CD4-positive, alpha-beta T cell treated with Interleukin-6 at 100 ng/mL for 8 hours (primary cell): ENCODE measurements at regions not wholly inside any gene's neighbourhood (a gene's known extent, or its start where the extent isn't known, plus 50 kb on each side); places are given as distances from the start of the nearest gene placed in this dataset.

Experiments
- DNase-seq: peaks from one replicate; pipeline ENCODE4 v3.0.0-alpha.2; 2020; ENCODE audit warnings: mixed read lengths, low spot score

DNA sequence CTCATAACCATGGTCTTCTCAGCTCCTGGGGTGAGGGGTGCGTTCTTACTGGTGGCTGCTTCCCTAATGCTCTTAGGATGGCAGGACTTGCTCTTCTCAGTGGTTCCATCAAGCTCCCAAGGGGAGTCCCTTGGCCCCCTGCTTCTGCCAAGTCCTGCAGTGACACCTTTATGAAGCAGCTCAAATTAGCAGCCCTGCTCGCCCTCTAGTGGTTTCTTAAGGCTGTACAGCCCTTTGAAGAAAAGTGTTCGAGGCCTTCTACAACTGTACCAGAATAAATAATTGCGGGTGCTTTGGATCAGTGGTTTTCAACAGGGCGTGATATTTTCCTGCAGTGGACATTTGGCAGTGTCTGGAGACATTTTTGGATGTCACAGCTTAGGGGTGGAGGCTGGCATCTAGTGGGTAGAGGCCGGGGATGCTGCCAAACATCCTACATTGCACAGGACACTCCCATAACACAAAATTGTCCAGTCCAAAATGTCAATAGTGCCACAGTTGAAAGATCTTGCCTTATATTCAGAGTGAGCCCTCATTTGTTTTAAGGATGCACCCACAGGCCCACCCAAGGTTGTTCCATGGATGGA, 204.7 kb upstream of the S100G start:
- DNase-seq = peak; percentile 41

DNA sequence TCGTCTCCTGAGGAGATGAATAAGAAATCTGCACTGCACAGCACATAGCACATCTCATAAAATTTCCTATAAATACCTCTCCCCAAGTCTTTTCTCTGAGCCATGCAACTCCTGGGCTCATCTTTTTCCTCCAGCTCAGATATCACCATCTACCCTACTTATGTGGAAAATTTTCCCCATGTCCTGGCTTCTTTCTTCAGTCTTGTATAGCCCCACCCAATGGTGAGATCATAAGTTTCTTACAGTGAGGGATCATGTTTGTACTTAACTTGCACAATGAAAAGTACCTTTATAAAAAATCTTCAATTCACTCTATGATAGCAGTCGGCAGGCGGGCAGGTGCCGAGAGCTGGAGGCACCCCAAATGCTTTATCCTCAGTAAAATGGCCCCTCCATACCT, 198.6 kb upstream of the S100G start:
- DNase-seq = no peak

DNA sequence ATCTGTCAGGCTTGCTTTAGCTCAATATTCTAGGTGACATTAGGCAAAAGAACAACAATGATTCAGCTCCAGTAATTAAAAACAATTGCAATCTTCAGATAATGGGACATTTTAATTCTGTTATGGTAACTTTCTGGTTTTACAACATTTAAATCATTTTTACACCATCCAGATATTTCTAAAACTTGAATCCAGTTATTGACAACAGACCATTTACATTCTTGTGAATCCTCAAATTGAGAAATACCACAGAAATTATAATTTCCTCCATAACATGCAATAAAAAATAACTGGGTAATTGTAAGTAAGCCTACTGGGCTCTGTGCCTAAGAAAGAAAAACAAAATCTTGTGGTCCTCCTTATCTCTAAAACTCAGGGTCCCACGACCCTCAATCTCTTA, 195.0 kb upstream of the S100G start:
- DNase-seq = no peak

DNA sequence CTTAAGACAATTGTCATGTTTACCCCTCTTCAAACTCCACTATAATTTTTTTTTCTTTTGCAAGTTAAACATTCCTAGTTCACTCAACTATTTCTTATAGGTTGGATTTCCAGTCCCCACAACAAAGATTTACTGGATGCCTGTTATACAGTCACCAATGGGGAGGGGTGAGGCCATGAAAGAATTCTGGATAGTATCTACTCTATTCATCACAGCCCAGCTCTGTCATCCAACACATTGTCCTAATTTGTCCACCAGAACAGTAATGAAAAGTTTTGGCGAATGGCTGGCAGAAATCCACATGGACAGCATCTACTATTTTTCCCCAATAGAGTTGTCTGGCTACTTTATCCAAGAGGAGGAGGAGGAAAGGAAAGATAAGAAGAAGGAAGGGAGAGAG, 192.7 kb upstream of the S100G start:
- DNase-seq = no peak

DNA sequence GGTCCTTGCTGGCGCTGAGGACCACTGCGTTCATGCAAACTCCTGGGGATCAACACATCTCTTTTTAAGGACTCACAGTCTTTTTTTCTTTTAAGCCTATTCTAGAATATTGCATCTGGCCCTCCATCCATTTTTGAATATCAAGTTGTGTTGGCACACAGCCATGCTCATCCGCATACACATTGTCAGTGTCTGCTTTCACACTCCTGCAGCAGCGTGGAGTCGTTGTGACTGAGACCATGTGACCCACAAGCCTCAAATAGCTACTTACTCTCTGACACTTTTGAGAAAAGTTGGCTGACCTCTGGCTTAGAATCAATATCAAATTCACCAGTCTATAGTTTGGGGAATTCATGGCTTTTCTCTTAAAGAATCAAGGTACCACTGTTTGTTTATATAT, 191.8 kb upstream of the S100G start:
- DNase-seq = no peak

DNA sequence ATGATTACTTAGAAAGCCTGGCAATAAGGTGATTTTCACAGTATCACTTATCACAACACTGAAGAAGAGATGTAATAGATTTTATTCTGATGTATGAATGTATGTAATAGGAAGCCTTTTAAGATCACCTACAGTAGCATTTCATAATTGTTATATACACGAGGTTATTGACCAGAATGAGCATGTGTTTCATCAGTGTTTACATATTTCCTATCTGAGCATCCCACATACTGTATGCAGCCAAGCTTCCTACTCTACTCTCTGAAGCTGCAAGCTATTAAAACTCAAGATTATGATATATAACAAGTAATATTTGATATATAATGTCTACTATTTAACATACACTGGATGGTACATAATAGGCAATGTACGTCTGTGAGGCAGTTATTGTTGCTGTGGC, 190.9 kb upstream of the S100G start:
- no peak for DNase-seq

DNA sequence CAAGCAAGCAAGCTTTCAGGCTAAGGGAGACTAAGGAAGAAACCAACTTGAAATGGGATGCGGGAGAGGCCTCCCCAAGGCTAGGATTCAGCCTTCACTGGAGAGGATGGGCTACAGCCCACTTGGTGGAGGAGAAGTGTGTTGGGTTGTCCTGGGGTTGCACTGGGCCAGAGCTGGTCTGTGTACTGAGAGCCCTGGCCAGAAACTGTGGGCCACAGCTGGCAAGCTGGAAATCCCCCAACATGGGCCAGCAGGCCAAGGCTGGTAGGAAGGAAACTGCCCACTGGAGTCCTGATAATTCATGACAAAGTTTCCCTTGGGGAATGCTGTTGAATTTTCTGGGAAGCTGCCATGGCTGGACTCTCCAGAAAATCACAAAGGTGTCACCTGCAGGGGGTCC, 188.0 kb upstream of the S100G start:
- no peak for DNase-seq

DNA sequence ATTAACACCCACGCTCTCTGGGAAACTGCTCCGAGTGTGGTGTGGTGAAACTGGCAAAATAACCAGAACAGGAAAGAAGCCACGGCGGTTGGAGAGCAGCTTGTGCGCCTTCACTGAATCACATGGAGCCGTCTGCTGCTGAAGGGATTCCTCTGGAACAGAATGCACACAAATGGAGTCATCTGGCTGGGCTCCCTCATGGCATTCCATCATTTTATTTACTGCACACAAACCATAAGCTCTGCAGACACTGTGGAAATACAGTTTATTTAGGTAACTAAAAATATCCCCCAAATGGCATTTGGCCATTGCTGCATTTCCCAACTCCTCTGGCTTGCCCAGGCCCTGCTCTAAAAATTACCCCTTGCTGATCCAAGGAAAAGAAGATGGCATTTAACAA, 187.0 kb upstream of the S100G start:
- DNase-seq = no peak

DNA sequence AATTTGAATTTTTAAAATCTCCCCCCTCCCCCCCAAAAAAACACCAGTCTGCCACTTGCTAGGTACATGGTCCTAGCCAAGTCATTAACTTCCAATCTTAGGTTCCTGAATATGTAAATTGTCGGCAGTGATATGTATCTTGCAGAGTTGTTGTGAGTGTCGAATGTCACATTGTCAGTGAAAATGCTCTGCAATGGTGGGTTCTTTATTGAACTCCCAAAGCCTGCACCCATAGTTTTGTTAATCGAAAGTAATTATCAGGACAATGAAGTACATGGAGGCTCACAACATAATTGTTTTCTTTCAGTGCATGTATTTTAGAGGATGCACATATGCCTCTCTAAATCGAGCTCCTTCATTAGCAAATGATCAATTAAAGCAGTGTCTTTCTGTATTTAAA, 185.6 kb upstream of the S100G start:
- no peak for DNase-seq

DNA sequence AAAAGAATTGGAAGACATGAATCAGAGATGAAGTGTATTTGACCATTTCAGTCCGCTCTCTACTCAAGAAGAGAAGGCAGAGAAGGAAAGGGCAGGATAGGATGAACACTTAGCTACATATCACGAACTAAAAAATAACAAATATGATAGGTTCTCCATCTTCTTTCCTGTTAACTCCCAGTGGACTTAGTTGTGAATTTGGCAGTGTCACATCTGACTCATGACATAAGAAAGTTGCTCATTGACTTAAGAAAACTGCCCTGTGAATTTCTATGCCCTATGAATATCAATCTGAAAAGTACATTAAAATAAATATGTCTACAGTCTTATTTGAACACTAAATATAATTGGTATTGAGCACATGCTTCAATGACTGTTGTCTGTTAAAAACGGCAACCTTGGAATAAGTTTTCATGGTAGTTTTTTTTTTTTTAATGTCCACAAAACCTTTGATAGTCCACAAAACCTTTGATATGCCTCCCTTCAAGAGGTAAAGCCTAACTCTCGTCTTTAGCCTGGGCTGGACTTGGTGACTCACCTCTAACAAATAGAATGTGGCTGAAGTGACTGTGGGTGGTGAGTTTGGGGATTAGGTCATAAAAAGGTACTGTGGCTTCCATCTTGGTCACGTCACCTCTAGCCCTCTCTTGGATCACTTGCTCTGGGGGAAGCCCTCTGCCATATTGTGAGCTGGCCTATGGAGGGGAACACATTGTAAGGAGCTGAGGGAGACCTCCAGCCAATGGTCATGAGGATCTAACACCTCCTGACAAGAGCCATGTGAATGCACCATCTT, 184.7 kb upstream of the S100G start:
- no peak for DNase-seq

DNA sequence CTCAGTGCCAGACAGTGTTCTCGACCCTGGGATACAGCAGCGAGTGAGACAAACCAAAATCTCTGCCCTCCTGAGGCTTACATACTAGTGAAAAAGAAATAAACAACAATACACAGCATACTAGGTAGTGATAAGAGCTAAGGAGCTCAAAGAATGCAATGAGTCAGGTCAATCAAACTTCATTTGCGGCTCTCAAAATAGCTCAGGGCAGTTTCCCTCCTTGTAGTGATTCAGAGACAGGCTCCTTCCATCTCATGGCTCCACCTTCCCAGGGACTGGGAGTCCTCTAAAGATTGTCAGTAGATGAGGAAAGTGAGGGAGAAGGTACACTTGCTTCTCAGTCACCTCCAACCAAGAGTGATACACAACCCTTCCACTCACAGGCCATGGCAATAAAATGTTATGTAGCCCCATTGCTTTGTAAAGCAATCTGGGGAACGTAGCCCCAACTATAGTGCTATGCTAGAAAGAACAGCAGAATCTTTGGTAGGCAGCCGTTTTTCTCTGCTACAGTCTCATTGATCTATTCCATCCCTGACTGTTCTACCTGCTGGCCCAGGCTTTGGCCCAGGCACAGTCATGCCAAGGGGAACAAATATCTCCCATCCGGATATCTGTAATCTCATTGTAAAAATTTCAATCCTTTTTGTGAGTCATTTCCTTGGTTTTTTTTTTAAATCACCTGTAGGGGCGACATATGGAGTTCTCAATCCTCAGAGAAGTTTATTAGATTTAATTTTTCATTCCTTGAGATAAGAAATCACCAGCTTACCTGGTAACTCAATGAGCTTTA, 183.1 kb upstream of the S100G start:
- no peak for DNase-seq

DNA sequence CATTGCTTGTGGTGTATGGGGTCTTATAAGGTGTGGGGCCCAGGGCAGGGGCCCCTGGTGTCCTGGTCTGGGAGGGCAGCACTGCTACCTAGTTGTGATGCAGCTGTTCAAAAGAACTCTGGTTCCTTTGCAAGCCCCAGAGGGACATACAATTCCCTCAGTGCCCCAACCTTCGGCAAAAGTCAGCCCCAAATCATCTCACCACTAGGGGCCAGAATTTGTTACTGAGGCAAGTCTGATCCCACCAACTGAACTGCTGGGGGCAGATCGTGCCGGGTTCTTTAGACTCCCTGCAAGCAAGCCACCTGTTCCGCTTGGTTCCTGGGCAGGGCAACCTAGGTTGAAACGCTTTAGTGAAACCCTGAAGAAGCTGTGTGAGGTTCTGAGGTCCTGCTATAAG, 180.1 kb upstream of the S100G start:
- DNase-seq = no peak

DNA sequence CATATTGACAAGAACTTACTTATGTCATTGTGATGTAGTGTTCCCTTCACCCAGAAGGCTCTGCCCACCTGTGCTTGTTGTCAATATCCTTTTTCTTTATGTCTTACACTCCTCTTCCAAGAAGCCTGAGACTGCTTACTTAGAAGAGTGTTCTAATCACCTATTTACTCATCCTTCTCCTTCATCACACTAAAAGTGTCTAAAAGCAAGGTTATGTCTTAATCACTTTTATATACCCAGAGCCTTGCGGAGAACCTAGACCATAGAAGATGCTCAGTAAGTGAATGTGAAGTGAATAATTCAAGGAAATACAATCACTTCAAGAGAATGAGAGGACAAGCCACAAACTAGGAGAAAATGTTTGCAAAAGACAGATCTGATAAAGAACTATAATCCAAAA, 177.6 kb upstream of the S100G start:
- DNase-seq = no peak

DNA sequence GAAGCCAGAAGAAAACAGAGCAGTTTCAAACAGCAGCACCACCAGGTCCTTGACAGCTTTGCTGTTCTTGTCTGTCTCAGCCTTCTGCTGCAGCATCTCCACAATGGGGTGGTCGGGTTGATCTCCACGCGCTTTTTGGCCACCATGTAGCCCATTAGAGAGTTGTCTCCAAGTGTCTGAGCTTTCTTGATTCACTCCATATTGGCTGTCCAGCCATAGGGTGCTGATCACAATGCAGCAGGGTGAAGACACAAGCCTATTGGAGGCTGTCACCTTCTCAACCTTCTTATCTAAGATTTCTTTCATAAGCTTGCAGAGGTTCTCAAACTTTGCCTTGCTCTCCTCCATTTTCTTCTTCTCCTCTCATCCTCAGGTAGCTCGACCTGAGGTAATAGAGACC, 175.4 kb upstream of the S100G start:
- DNase-seq = no peak

DNA sequence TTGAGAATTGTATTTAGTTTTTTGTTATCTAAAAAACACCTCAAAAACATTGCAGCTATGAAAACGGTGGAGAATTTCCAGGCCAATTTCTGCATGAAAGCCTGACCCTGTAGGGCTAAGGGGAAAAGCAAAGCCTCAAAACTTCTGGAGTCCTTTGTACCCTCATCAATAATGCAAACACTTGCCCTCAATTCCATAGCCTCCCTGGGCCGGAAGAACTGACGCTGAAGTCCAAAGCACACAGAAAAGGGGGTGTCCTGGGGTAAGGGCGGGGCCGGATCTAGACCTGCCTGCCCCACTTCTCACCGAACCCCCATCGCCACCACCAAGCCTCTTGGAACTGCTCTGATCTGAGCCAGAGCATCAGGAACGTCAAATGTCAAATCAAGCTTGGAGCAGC, 173.9 kb upstream of the S100G start:
- DNase-seq = no peak

DNA sequence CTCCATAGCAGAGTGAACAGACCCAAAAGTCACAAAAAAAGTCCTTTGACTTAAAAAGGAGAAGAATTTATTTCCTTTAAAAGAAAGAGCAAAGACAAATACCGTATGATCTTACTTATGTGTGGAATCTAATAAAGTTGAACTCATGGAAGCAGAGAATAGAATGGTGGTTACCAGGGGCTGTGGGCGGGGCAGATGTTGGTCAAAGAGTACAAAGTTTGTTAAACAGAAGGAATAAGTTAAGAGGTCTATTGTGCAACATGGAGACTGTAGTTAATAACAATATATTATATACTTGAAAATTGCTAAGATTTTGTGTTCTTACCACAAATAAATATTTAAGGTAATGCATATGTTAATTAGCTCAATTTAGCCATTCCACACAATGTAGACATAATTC, 173.3 kb upstream of the S100G start:
- DNase-seq = no peak

DNA sequence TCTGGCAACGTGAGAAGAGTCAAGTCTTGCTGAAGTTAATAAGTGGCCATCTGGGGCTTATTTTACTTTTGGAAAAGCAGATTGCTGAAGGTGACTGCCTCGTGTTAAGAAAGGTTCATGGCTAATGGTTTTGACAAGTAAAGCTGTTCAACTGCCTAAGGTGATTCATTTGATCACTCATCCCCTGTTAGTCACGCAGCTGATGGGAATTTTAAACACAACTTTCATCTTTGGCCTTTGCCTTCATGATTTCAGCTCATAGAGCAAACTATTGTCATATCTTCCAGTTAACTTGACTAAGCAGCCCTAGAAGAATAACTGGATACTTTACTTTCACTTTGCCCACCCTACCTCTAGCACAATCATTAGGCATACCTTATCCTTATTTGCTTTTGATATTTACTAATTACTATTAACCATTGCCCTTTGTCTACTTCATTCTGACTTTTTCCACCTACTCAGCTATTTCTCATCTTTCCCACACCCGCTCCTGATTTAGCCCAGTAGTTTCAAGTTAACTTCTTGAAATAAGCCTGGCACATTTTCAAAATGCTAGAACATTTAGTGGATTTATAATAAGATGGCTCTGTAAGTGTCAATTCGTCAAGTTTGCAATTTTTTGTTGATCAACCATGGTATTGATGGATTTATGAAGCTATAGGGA, 170.6 kb upstream of the S100G start:
- no peak for DNase-seq

DNA sequence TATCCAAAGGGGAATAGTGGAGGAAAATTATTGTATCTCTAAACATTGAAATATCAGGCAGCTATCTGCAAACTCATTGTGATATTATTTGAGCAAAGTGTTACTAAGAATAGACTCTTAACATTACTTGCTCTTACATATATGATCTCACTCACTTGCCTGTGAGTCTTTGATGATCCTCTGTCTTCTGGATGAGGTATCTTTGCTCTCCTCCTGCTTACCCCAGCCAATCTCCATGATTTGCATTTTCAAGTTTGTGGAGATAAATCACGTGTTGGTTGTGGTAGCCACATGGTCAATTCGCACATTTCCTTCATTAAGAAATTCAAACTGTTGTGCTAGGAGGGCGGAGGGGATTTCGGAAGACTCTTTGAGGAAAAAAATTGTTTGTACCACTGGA, 169.9 kb upstream of the S100G start:
- no peak for DNase-seq

DNA sequence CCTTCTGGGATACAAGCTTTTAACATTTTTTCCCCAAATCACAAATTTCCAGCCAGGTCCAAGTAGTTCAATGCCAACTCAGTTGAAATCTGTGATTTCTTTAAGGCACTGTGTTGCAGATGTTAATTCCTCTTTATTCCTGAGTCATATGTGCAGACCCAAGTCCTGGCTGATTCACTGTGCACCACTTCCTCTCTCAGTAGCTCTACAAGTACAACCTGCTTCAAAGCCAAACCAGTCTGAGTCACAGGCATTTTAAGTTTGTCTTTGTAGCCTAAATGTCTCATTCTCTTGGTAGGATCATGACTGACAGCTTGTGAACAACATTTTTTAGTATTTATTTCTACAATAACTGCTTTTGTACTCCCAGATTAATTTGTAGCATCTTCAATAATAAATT, 165.6 kb upstream of the S100G start:
- DNase-seq = peak; percentile 56

DNA sequence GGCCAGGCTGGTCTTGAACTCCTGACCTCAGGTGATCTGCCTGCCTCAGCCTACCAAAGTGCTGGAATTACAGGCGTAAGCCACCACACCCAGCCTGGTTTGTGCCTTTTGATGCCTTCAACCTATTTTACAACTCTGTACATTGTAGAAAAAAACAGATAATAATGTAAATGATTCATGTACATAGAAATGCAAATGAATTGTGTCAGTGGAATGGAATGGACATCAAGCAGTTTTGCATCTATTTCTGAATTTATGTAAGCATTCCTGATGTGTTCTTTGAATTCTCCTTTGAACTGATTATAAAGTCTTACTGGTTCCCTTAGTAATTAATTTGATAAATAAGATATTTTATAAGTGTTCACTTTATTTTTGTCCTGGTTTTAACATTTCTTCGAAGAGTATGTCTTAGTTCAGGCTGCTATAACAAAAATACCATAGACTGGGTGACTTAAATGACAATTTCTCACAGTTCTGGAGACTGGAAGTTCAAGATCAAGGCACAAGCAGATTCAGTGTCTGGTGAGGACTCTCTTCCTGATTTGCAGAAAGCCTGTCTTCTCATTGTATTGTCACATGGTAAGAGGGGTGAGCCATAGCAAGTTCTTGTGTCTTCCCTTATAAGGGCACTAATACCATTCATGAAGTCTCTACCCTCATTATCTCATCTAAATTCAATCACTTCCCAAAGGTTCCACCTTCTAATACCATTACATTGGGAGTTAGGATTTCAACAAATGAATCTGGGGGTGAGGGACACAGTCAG, 162.2 kb upstream of the S100G start:
- DNase-seq = no peak

DNA sequence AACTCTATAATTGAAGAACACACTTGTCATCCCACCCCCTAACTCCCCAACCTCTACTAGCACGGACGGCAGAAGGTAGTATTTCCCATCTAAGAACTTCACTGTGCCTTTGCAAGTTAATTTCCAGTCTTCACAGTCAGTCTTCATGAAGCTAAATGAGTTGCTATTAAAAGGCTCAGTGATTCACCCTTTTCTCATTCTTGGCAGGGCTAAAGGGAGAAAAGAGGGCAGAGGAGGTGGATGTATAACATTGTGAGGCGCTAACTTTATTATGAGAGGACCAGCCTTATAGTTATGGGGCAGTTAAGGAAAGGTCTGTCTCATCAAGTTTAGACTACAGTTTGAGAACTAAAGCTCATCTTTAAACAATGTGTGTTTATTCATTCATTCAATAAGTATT, 161.0 kb upstream of the S100G start:
- no peak for DNase-seq

DNA sequence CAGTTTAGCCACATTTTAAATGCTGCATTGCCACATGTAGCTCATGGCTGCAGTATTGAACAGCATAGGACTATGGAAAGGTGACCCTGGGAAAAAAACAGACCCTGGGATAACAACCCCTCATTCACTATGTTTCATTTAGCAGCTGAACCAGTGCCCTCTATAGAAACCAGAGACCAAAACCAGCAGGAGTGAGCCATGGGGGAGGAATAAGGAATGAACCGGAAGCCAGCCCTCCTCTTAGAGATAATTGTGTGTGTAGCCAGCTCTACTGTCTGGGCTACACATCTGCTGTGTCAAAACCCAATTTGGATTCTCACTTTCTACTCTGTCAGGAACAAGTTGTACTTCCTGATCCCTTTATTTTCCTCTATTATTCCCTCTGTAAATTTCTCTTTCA, 158.5 kb upstream of the S100G start:
- no peak for DNase-seq
